Lower leg skin (tissue), 4 donors: ENCODE measurements at regions not wholly inside any gene's neighbourhood (a gene's known extent, or its start where the extent isn't known, plus 50 kb on each side); places are given as distances from the start of the nearest gene placed in this dataset.

Experiments used
- DNase-seq, 2 donors: peaks; one replicate each; pipeline ENCODE4 v3.0.0-alpha.2; 2019; ENCODE audit warnings: low spot score in 2 of 2
- H3K4me3 ChIP-seq: fragments of 200-600 bp; sonication (generic); 2 replicates; pipeline ENCODE4 v1.5.1; 2017; ENCODE audit warnings: mild to moderate bottlenecking, low read depth; ENCODE audit not compliant: poor library complexity, severe bottlenecking
- CTCF ChIP-seq, 3 donors: fragments of 450-650 bp; IDR thresholded peaks; one replicate each; pipeline ENCODE4 v1.5.1; 2016; ENCODE audit warnings: antibody characterized with exemption in 3 of 3, mild to moderate bottlenecking in 3 of 3, moderate library complexity in 2 of 3
- POLR2A ChIP-seq, 2 donors: fragments of 450-650 bp; IDR thresholded peaks; one replicate each; pipeline ENCODE4 v1.6.1; 2016 to 2017; ENCODE audit warnings: antibody characterized with exemption in 2 of 2, mild to moderate bottlenecking in 1 of 2, moderate library complexity in 1 of 2
- WGBS, 2 donors: methylation state at CpG; one replicate each; pipeline ENCODE4 v1.1.5; 2018; 5-methylcytosine and 5-hydroxymethylcytosine counted together
- intact Hi-C: fragments of 100-400 bp; cut with DNase I; formaldehyde crosslinking; loops from one replicate; pipeline ENCODE4 v1.15.0; 2023; ENCODE audit warnings: low total_unique reads

- H3K4me3 ChIP-seq: no peak overlapping the region
- DNase-seq: no peak
- TF ChIP-seq POLR2A (IDR thresholded peaks at IDR 0.05): no peak
- no peak for TF ChIP-seq CTCF (IDR thresholded peaks at IDR 0.05)
- WGBS, 2 donors: 63 to 65% methylated on average over 12 of the region's 12 CpGs
- intact Hi-C loops: no loop called here
Observed at GRCh38 chr1:38270849-38271633, 224.4 kb upstream of the POU3F1 start.

GRCh38 chr1:38269923-38270848 lies 223.6 kb upstream of the POU3F1 start:
- TF ChIP-seq CTCF (IDR thresholded peaks at IDR 0.05) (no peak), POLR2A (IDR thresholded peaks at IDR 0.05) (no peak)
- no peak for DNase-seq
- H3K4me3 ChIP-seq: no peak overlapping the region
- intact Hi-C loops: no loop called here
- WGBS, 2 donors: 62 to 71% methylated on average over 14 to 15 of the region's 15 CpGs

GRCh38 chr1:38268226-38268625 lies 221.6 kb upstream of the POU3F1 start:
- 71 to 93% methylated on average over 3 to 4 of the region's 4 CpGs for WGBS, 2 donors
- no peak for TF ChIP-seq CTCF (IDR thresholded peaks at IDR 0.05)
- TF ChIP-seq POLR2A (IDR thresholded peaks at IDR 0.05): no peak
- H3K4me3 ChIP-seq: no peak overlapping the region
- intact Hi-C loops: no loop called here
- no peak for DNase-seq

GRCh38 chr1:38267037-38268036 lies 220.7 kb upstream of the POU3F1 start:
- H3K4me3 ChIP-seq: no peak overlapping the region
- WGBS, 2 donors: 70 to 76% methylated on average over 7 of the region's 7 CpGs
- intact Hi-C loops: no loop called here
- TF ChIP-seq POLR2A (IDR thresholded peaks at IDR 0.05) (no peak), CTCF (IDR thresholded peaks at IDR 0.05) (no peak)
- no peak for DNase-seq

- 95 to 99% methylated on average over 5 of the region's 5 CpGs for WGBS, 2 donors
- intact Hi-C loops: no loop called here
- no peak for TF ChIP-seq CTCF (IDR thresholded peaks at IDR 0.05)
- TF ChIP-seq POLR2A (IDR thresholded peaks at IDR 0.05): no peak
- no peak for DNase-seq
- no peak overlapping the region for H3K4me3 ChIP-seq
Observed at GRCh38 chr1:38266197-38266520, 219.6 kb upstream of the POU3F1 start.
